HepG2 (cell line): ENCODE measurements at regions not wholly inside any gene's neighbourhood (a gene's known extent, or its start where the extent isn't known, plus 50 kb on each side); places are given as distances from the start of the nearest gene placed in this dataset.
A peak's percentile ranks its signal among the peaks of the same experiment; 100 is the strongest.

Source experiments
- ATAC-seq: fragments of 200-7000 bp; cut with Tn5 transposase; 3 replicates; pipeline ENCODE4 v1.9.1; 2020; ENCODE audit warnings: mild to moderate bottlenecking, moderate library complexity
- BruUV-seq: library from RNA; stranded (reverse); fragments of 400-500 nt; replicated peaks from 2 replicates; lab custom pipeline; 2021; lab: Mats Ljungman, UMichigan
- CTCF ChIA-PET: fragments of 300-600 bp; formaldehyde crosslinking; extraction: SDS; loops from one replicate; lab custom pipeline; 2021; ENCODE audit warnings: low total read pairs, inconsistent platforms, low intra/inter-chr PET ratio; lab: Yijun Ruan, JAX
- POLR2A ChIA-PET: fragments of 350-600 bp; sonication (Branson Sonifier 250); formaldehyde crosslinking; loops from one replicate; lab custom pipeline; 2020; ENCODE audit warnings: antibody characterized with exemption, inconsistent platforms; lab: Yijun Ruan, JAX
- DNase-seq: peaks from one replicate; pipeline ENCODE4 v3.0.0-alpha.2; 2015; ENCODE audit warnings: low spot score
- FAIRE-seq: peaks from 3 replicates; lab custom pipeline; 2011; peaks lifted over from hg19 to GRCh38; lab: Jason Lieb, UNC
- H2AFZ ChIP-seq: one replicate; pipeline ENCODE4 v1.6.1; 2011; ENCODE audit warnings: low read length, inconsistent platforms
- H3K27ac ChIP-seq: fragments of 300-600 bp; 3 replicates; pipeline ENCODE4 v1.8.0; 2011; ENCODE audit warnings: mixed run types, mild to moderate bottlenecking, mixed read lengths, low read length, inconsistent platforms; ENCODE audit not compliant: insufficient read depth; ENCODE audit errors: extremely low read length
- H3K27me3 ChIP-seq, 2 experiments: fragments of 200-600 bp in 1 of 2; 2 replicates in 1 of 2; 3 replicates in 1 of 2; pipeline versions ENCODE4 v1.6.0 to v1.8.0; 2011; ENCODE audit warnings: low read length in 2 of 2, mild to moderate bottlenecking in 2 of 2, moderate library complexity in 2 of 2, inconsistent platforms in 1 of 2; ENCODE audit not compliant: insufficient read depth in 2 of 2, control insufficient read depth in 1 of 2
- H3K36me3 ChIP-seq, 2 experiments: fragments of 200-600 bp in 1 of 2; replicated peaks in 1 of 2; 2 replicates in 1 of 2; 3 replicates in 1 of 2; pipeline versions ENCODE4 v1.5.1 to v1.8.0; 2011; ENCODE audit warnings: low read length in 2 of 2, inconsistent platforms in 1 of 2; ENCODE audit not compliant: insufficient read depth in 2 of 2, control insufficient read depth in 1 of 2
- H3K4me1 ChIP-seq: 2 replicates; pipeline ENCODE4 v1.5.1; 2012; ENCODE audit warnings: low read length, inconsistent platforms; ENCODE audit not compliant: insufficient read depth
- H3K4me2 ChIP-seq: 2 replicates; pipeline ENCODE4 v1.6.0; 2011; ENCODE audit warnings: low read depth, low read length, inconsistent platforms
- H3K4me3 ChIP-seq, 3 experiments: fragments of 200-600 bp in 1 of 3; sonication (generic), shearing (Covaris generic) in 1 of 3; replicated peaks in 1 of 3; 2 replicates each; pipeline ENCODE4 v1.5.1; 2011 to 2016; ENCODE audit warnings: low read length in 3 of 3, inconsistent platforms in 2 of 3, low read depth in 2 of 3, mild to moderate bottlenecking in 2 of 3, control low read depth in 1 of 3, mixed read lengths in 1 of 3; ENCODE audit not compliant: insufficient read depth in 1 of 3
- H3K79me2 ChIP-seq: one replicate; pipeline ENCODE4 v1.6.1; 2011; ENCODE audit warnings: low read length, inconsistent platforms; ENCODE audit not compliant: insufficient read depth
- H3K9ac ChIP-seq: 2 replicates; pipeline ENCODE4 v1.6.0; 2011; ENCODE audit warnings: mild to moderate bottlenecking, low read depth, low read length, inconsistent platforms; ENCODE audit not compliant: insufficient read depth
- H3K9me3 ChIP-seq: 2 replicates; pipeline ENCODE4 v1.5.1; 2012; ENCODE audit warnings: mild to moderate bottlenecking, low read length
- H4K20me1 ChIP-seq: 2 replicates; pipeline ENCODE4 v1.6.0; 2011; ENCODE audit warnings: inconsistent platforms, mild to moderate bottlenecking, low read length, moderate library complexity; ENCODE audit not compliant: insufficient read depth
- DMAP1 ChIP-seq: IDR thresholded peaks from 2 replicates; pipeline ENCODE4 v1.6.1; 2016
- HMGA1 ChIP-seq: sonication (generic); formaldehyde crosslinking; conservative IDR thresholded peaks from 2 replicates; pipeline ENCODE4 v1.4.0; 2020; ENCODE audit warnings: missing genetic modification reagents
- MAF1 ChIP-seq: sonication (generic); formaldehyde crosslinking; IDR thresholded peaks from 2 replicates; pipeline ENCODE4 v1.5.0; 2020; ENCODE audit warnings: missing genetic modification reagents, borderline replicate concordance
- MAFF ChIP-seq: IDR thresholded peaks from 2 replicates; pipeline ENCODE4 v1.6.1; 2011; ENCODE audit warnings: low read depth, low read length, improper control_type of control experiment
- MAFK ChIP-seq, 2 experiments: IDR thresholded peaks in 1 of 2; conservative IDR thresholded peaks in 1 of 2; 2 replicates each; pipeline ENCODE4 v1.6.1; 2011; ENCODE audit warnings: improper control_type of control experiment in 2 of 2, low read length in 2 of 2
- MTF2 ChIP-seq: sonication (generic); formaldehyde crosslinking; IDR thresholded peaks from 2 replicates; pipeline ENCODE4 v1.5.0; 2020; ENCODE audit warnings: missing genetic modification reagents, borderline replicate concordance
- POLR2AphosphoS2 ChIP-seq: IDR thresholded peaks from 2 replicates; pipeline ENCODE4 v1.6.1; 2011; ENCODE audit warnings: low read depth, low read length, improper control_type of control experiment
- RORA ChIP-seq: sonication (generic); formaldehyde crosslinking; IDR thresholded peaks from 2 replicates; pipeline ENCODE4 v1.5.0; 2020; ENCODE audit warnings: mild to moderate bottlenecking, missing genetic modification reagents, moderate library complexity
- ZNF142 ChIP-seq: sonication (generic); formaldehyde crosslinking; IDR thresholded peaks from 2 replicates; pipeline ENCODE4 v1.4.0; 2020; ENCODE audit warnings: missing genetic modification reagents
- ZNF205 ChIP-seq: IDR thresholded peaks from 2 replicates; pipeline ENCODE4 v1.6.1; 2018; ENCODE audit warnings: missing biosample characterization, missing genetic modification reagents
- ZNF567 ChIP-seq: sonication (generic); formaldehyde crosslinking; IDR thresholded peaks from 2 replicates; pipeline ENCODE4 v1.8.1; 2023; ENCODE audit warnings: mild to moderate bottlenecking, missing genetic modification reagents, borderline replicate concordance
- ZSCAN25 ChIP-seq: sonication (generic); formaldehyde crosslinking; IDR thresholded peaks from 2 replicates; pipeline ENCODE4 v1.8.0; 2022; ENCODE audit warnings: mild to moderate bottlenecking, missing genetic modification reagents
- WGBS: methylation state at CpG from one replicate; pipeline ENCODE4 v1.1.6; 2017; ENCODE audit warnings: low lambda C conversion rate; 5-methylcytosine and 5-hydroxymethylcytosine counted together
- in situ Hi-C: cut with HindIII; loops from 2 replicates; pipeline ENCODE4 v1.10.0; 2017; ENCODE audit warnings: low pct_unique_long_range_greater_than_20kb; ENCODE audit not compliant: extremely low pct_ligation_motif_present
- intact Hi-C: fragments of 100-400 bp; cut with micrococcal nuclease; formaldehyde crosslinking; loops from one replicate; pipeline ENCODE4 v1.10.0; 2022; ENCODE audit not compliant: unreplicated experiment

GRCh38 chr14:35211067-35211466 is 81.1 kb upstream of the PSMA6 start:
- Histone ChIP-seq H3K79me2 (no peaks in the 10 kb centered on the region), H3K4me2 (no peak overlapping the region), H3K27ac (no peak overlapping the region), H3K4me3 (no peak overlapping the region), H3K9me3 (no peaks in the 10 kb centered on the region), H4K20me1 (no peaks in the 10 kb centered on the region), H3K9ac (no peak overlapping the region), H3K36me3 (no peaks in the 10 kb centered on the region), H2AFZ (no peak overlapping the region), H3K27me3 (no peaks in the 10 kb centered on the region), H3K4me1 (peaks cover 25% of the 10 kb centered on the region)
- no peak for ATAC-seq
- BruUV-seq: no TSS peak
- CTCF ChIA-PET: no interaction called here
- TF ChIP-seq MAFF: peak; percentile 64
- no peak for TF ChIP-seq MAF1 (CRISPR knock-in tag)
- TF ChIP-seq ZSCAN25 (CRISPR knock-in tag): no peak
- no peak for TF ChIP-seq POLR2AphosphoS2
- TF ChIP-seq HMGA1 (CRISPR knock-in tag): no peak
- peak; percentile 29; the same call in 1 of the 2 replicates for TF ChIP-seq ZNF205 (CRISPR knock-in tag)
- peak; percentile 77 to 78 for TF ChIP-seq MAFK (conservative IDR thresholded peaks at IDR 0.05 in 1 of 2, IDR thresholded peaks at IDR 0.05 in 1 of 2; ENCODE audit: low read length in 2 of 2)
- FAIRE-seq: no peak
- intact Hi-C loops: no loop called here
- no peak for DNase-seq
- in situ Hi-C loops: loop anchor here (5.0 kb wide), 1 partner anchor 196 kb away; no protein-coding TSS in a partner anchor
- POLR2A ChIA-PET: no interaction called here
- 92% methylated on average over 2 of the region's 2 CpGs for WGBS

GRCh38 chr14:35212471-35213142 is 79.6 kb upstream of the PSMA6 start:
- in situ Hi-C loops: loop anchor here (5.0 kb wide), 1 partner anchor 195 kb away; no protein-coding TSS in a partner anchor
- H3K9me3 ChIP-seq: no peaks in the 10 kb centered on the region
- no peak overlapping the region for H3K27ac ChIP-seq
- no peak overlapping the region for H3K4me2 ChIP-seq
- BruUV-seq: no TSS peak
- WGBS: 95% methylated on average over 3 of the region's 3 CpGs
- ATAC-seq (no peak), DNase-seq (no peak), FAIRE-seq (no peak)
- H4K20me1 ChIP-seq: no peaks in the 10 kb centered on the region
- H3K36me3 ChIP-seq: no peaks in the 10 kb centered on the region
- no peaks in the 10 kb centered on the region for H3K27me3 ChIP-seq
- intact Hi-C loops: no loop called here
- H3K9ac ChIP-seq: no peak overlapping the region
- H2AFZ ChIP-seq: no peak overlapping the region
- ChIA-PET POLR2A (interaction anchor here (0.6 to 3.9 kb wide), 10 partner anchors 10 to 230 kb away, joined by 3 to 36 read pairs (median 4); partner anchors contain the start of genes NFKBIA, PPP2R3C, PRORP and PSMA6), CTCF (no interaction called here)
- no peak overlapping the region for H3K4me3 ChIP-seq
- H3K4me1 ChIP-seq: peaks cover 25% of the 10 kb centered on the region
- H3K79me2 ChIP-seq: no peaks in the 10 kb centered on the region
- no peak for TF ChIP-seq RORA (CRISPR knock-in tag)
- no peak for TF ChIP-seq ZNF567 (CRISPR knock-in tag)
- no peak for TF ChIP-seq MTF2
- 0 out of 2 replicates have a peak, but pooled peaks have one; percentile 22 for TF ChIP-seq ZNF142 (CRISPR knock-in tag)
- peak; percentile 11; the same call in 1 of the 2 replicates for TF ChIP-seq DMAP1 (CRISPR knock-in tag)
